SKM-1 treated with dmso at 0.1 percent for 144 hours (cell line): ENCODE measurements at regions not wholly inside any gene's neighbourhood (a gene's known extent, or its start where the extent isn't known, plus 50 kb on each side); places are given as distances from the start of the nearest gene placed in this dataset.
"Not testable (repeated sequence)": the region's sequence is repeated elsewhere in the genome, so short reads cannot be mapped to it uniquely, and the experiment has no call there.

ENCODE experiments used
- DNase-seq: peaks from one replicate; lab custom pipeline; 2025; ENCODE audit not compliant: unreplicated experiment; lab: John Stamatoyannopoulos, UW

- no peak for DNase-seq
These were observed 118.5 kb upstream of the OTUD4 start for GRCh38 chr4:145298885-145299284.

- no peak for DNase-seq
These were observed 117.2 kb upstream of the OTUD4 start for GRCh38 chr4:145297556-145297955.

GRCh38 chr4:145295547-145295946, 115.2 kb upstream of the OTUD4 start:
- DNase-seq, result no peak

- no peak for DNase-seq
These were observed 114.7 kb upstream of the OTUD4 start for GRCh38 chr4:145295122-145295521.

GRCh38 chr4:145293658-145294057, 113.3 kb upstream of the OTUD4 start:
- DNase-seq, result no peak

- no peak for DNase-seq
These were observed 110.6 kb upstream of the OTUD4 start for GRCh38 chr4:145290955-145291354.

GRCh38 chr4:145289403-145290076, 109.2 kb upstream of the OTUD4 start:
- DNase-seq, result no peak

GRCh38 chr4:145287351-145287750, 107.0 kb upstream of the OTUD4 start:
- no peak for DNase-seq

- DNase-seq, result no peak
These were observed 105.5 kb upstream of the OTUD4 start for GRCh38 chr4:145285928-145286327.

GRCh38 chr4:145283909-145284308, 103.5 kb upstream of the OTUD4 start:
- DNase-seq, result no peak

GRCh38 chr4:145281951-145282350, 101.6 kb upstream of the OTUD4 start:
- DNase-seq, result no peak

- no peak for DNase-seq
These were observed 100.8 kb upstream of the OTUD4 start for GRCh38 chr4:145281224-145281623.

- no peak for DNase-seq
These were observed 100.2 kb upstream of the OTUD4 start for GRCh38 chr4:145280541-145280940.

- DNase-seq, result no peak
These were observed 99.0 kb upstream of the OTUD4 start for GRCh38 chr4:145279122-145279960.

GRCh38 chr4:145278341-145279121, 98.1 kb upstream of the OTUD4 start:
- no peak for DNase-seq

- DNase-seq, result no peak
These were observed 96.6 kb upstream of the OTUD4 start for GRCh38 chr4:145277011-145277410.

GRCh38 chr4:145276050-145276449, 95.7 kb upstream of the OTUD4 start:
- DNase-seq, result no peak

GRCh38 chr4:145271194-145271593, 90.8 kb upstream of the OTUD4 start:
- no peak for DNase-seq

- DNase-seq, result no peak
These were observed 86.5 kb upstream of the OTUD4 start for GRCh38 chr4:145266881-145267280.

- DNase-seq, result no peak
These were observed 79.7 kb upstream of the OTUD4 start for GRCh38 chr4:145260091-145260490.

GRCh38 chr4:145255311-145255710, 74.9 kb upstream of the OTUD4 start:
- not testable (repeated sequence) for DNase-seq

- DNase-seq, result no peak
These were observed 71.8 kb upstream of the OTUD4 start for GRCh38 chr4:145252190-145252589.
